ENCODE measurements at regions not wholly inside any gene's neighbourhood (a gene's known extent, or its start where the extent isn't known, plus 50 kb on each side); places are given as distances from the start of the nearest gene placed in this dataset.
"Not testable (repeated sequence)": the region's sequence is repeated elsewhere in the genome, so short reads cannot be mapped to it uniquely, and the experiment has no call there.

GRCh38 chr2:186159101-186159500, 327.0 kb upstream of the ZC3H15 start:
- Histone ChIP-seq H3K27ac (ENCODE audit: low read depth, low read length) (no peak overlapping the region), H3K9ac (ENCODE audit: low read length) (no peak overlapping the region), H3K4me3 (ENCODE audit: low read length) (no peak overlapping the region), H3K4me1 (ENCODE audit: control insufficient read depth, insufficient read depth, low read length) (no peaks in the 10 kb centered on the region), H3K36me3 (ENCODE audit: control insufficient read depth, insufficient read depth, low read length) (no peaks in the 10 kb centered on the region), H3K27me3 (ENCODE audit: control insufficient read depth, insufficient read depth, low read length) (no peaks in the 10 kb centered on the region)

- H3K9ac ChIP-seq (ENCODE audit: low read length) = no peak overlapping the region
Observed at GRCh38 chr2:186164325-186164724, 321.7 kb upstream of the ZC3H15 start.

DNA sequence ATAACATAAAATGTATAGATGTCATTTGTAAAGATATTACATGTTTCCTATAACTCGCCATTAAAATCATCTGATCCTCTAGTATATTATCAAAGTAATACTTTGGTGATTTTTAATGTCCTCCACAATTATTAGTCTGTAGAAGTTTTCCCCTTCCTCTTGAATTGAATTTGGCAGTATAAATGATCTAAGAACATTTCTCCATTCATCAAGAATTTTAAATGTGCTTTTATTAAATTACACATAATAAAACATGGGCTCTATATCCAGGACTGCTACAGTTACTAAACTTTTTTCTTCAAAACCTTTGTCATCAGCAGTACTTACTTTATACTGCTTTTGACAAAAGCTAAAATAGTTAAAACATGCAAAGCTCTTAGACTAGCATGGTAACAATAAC, 315.4 kb upstream of the ZC3H15 start:
- Histone ChIP-seq H3K4me3 (ENCODE audit: low read length) (no peak overlapping the region), H3K4me1 (ENCODE audit: control insufficient read depth, insufficient read depth, low read length) (no peaks in the 10 kb centered on the region)

More at GRCh38 chr2:186164325-186164724, 321.7 kb upstream of the ZC3H15 start:
- H3K27me3 ChIP-seq (ENCODE audit: control insufficient read depth, insufficient read depth, low read length) = no peaks in the 10 kb centered on the region
- H3K36me3 ChIP-seq (ENCODE audit: control insufficient read depth, insufficient read depth, low read length) = no peaks in the 10 kb centered on the region
- no peak overlapping the region for H3K4me3 ChIP-seq (ENCODE audit: low read length)
- H3K27ac ChIP-seq (ENCODE audit: low read depth, low read length) = no peak overlapping the region
- no peaks in the 10 kb centered on the region for H3K4me1 ChIP-seq (ENCODE audit: control insufficient read depth, insufficient read depth, low read length)

GRCh38 chr2:186181625-186182024, 304.4 kb upstream of the ZC3H15 start:
- no peak overlapping the region for H3K9ac ChIP-seq (ENCODE audit: low read length)
- no peak overlapping the region for H3K4me3 ChIP-seq (ENCODE audit: low read length)
- H3K27me3 ChIP-seq (ENCODE audit: control insufficient read depth, insufficient read depth, low read length) = no peaks in the 10 kb centered on the region
- no peak overlapping the region for H3K27ac ChIP-seq (ENCODE audit: low read depth, low read length)
- H3K36me3 ChIP-seq (ENCODE audit: control insufficient read depth, insufficient read depth, low read length) = no peaks in the 10 kb centered on the region
- H3K4me1 ChIP-seq (ENCODE audit: control insufficient read depth, insufficient read depth, low read length) = peaks cover 9% of the 10 kb centered on the region

More for the DNA sequence above, 315.4 kb upstream of the ZC3H15 start:
- H3K36me3 ChIP-seq (ENCODE audit: control insufficient read depth, insufficient read depth, low read length) = no peaks in the 10 kb centered on the region
- no peak overlapping the region for H3K9ac ChIP-seq (ENCODE audit: low read length)
- H3K27me3 ChIP-seq (ENCODE audit: control insufficient read depth, insufficient read depth, low read length) = no peaks in the 10 kb centered on the region
- H3K27ac ChIP-seq (ENCODE audit: low read depth, low read length) = no peak overlapping the region

- H3K36me3 ChIP-seq (ENCODE audit: control insufficient read depth, insufficient read depth, low read length); H3K27ac ChIP-seq (ENCODE audit: low read depth, low read length); H3K9ac ChIP-seq (ENCODE audit: low read length); H3K4me1 ChIP-seq (ENCODE audit: control insufficient read depth, insufficient read depth, low read length); H3K27me3 ChIP-seq (ENCODE audit: control insufficient read depth, insufficient read depth, low read length); H3K4me3 ChIP-seq (ENCODE audit: low read length): not testable (repeated sequence)
Observed at GRCh38 chr2:186182366-186182765, 303.7 kb upstream of the ZC3H15 start.

DNA sequence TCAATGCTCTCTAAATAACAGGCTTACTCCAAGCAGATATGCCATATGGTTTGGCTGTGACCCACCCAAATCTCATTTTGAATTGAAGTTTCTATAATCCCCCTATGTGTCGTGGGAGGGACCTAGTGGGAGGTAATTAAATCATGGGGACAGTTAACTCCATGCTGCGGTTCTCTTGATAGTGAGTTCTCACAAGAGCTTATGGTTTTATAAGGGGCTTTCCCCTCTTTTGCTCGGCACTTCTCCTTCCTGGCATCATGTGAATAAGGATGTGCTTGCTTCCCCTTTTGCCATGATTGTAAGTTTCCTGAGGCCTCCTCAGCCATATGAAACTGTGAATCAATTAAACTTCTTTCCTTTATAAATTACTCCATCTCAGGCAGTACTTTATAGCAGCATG, 302.7 kb upstream of the ZC3H15 start:
- no peaks in the 10 kb centered on the region for H3K36me3 ChIP-seq (ENCODE audit: control insufficient read depth, insufficient read depth, low read length)
- no peaks in the 10 kb centered on the region for H3K27me3 ChIP-seq (ENCODE audit: control insufficient read depth, insufficient read depth, low read length)
- no peak overlapping the region for H3K9ac ChIP-seq (ENCODE audit: low read length)
- H3K27ac ChIP-seq (ENCODE audit: low read depth, low read length) = no peak overlapping the region
- H3K4me1 ChIP-seq (ENCODE audit: control insufficient read depth, insufficient read depth, low read length) = peaks cover 9% of the 10 kb centered on the region
- H3K4me3 ChIP-seq (ENCODE audit: low read length) = no peak overlapping the region

DNA sequence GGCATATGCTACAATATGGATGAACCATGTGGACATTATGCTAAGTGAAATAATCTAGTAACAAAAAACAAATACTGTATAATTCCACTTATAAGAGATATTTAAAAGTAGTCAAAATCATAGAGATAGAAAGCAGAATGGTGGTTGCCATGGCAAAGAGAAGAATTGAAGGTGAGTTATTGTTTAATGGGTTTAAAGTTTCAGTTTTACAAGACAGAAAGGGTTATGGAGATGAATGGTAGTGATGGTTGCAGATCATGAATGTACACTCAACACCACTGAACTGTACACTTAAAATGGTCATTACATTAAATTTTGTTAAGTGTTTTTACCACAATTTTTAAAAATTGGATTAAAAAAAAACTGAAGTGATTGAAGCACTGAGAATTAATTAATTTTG, 298.2 kb upstream of the ZC3H15 start:
- H3K4me3 ChIP-seq (ENCODE audit: low read length) = no peak overlapping the region
- no peak overlapping the region for H3K27ac ChIP-seq (ENCODE audit: low read depth, low read length)
- H3K27me3 ChIP-seq (ENCODE audit: control insufficient read depth, insufficient read depth, low read length) = no peaks in the 10 kb centered on the region
- no peak overlapping the region for H3K9ac ChIP-seq (ENCODE audit: low read length)
- no peaks in the 10 kb centered on the region for H3K4me1 ChIP-seq (ENCODE audit: control insufficient read depth, insufficient read depth, low read length)
- H3K36me3 ChIP-seq (ENCODE audit: control insufficient read depth, insufficient read depth, low read length) = no peaks in the 10 kb centered on the region

GRCh38 chr2:186189816-186190215, 296.2 kb upstream of the ZC3H15 start:
- H3K27me3 ChIP-seq (ENCODE audit: control insufficient read depth, insufficient read depth, low read length) = no peaks in the 10 kb centered on the region
- no peaks in the 10 kb centered on the region for H3K36me3 ChIP-seq (ENCODE audit: control insufficient read depth, insufficient read depth, low read length)
- H3K9ac ChIP-seq (ENCODE audit: low read length) = no peak overlapping the region
- no peak overlapping the region for H3K27ac ChIP-seq (ENCODE audit: low read depth, low read length)
- no peak overlapping the region for H3K4me3 ChIP-seq (ENCODE audit: low read length)
- H3K4me1 ChIP-seq (ENCODE audit: control insufficient read depth, insufficient read depth, low read length) = no peaks in the 10 kb centered on the region

DNA sequence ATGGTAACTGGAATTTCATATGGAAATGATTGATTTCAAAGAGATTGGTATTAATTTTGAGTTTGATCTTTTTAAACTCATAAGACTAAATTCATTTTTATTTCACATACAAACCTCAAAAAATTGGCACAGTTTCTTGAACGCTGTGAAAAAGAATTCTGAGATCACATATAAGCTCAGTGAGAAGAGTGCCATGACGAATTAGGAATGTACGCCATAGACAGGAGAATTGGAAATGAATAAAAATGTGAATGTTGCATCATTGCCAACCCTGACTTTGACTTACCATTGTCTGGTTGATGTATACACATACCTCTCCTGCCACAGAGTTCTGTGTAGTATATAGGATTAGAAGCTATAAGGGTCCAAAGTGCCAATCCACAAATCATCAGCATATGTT, 290.4 kb upstream of the ZC3H15 start:
- Histone ChIP-seq H3K4me3 (ENCODE audit: low read length) (no peak overlapping the region), H3K4me1 (ENCODE audit: control insufficient read depth, insufficient read depth, low read length) (no peaks in the 10 kb centered on the region), H3K9ac (ENCODE audit: low read length) (no peak overlapping the region), H3K27me3 (ENCODE audit: control insufficient read depth, insufficient read depth, low read length) (no peaks in the 10 kb centered on the region), H3K36me3 (ENCODE audit: control insufficient read depth, insufficient read depth, low read length) (no peaks in the 10 kb centered on the region), H3K27ac (ENCODE audit: low read depth, low read length) (no peak overlapping the region)

DNA sequence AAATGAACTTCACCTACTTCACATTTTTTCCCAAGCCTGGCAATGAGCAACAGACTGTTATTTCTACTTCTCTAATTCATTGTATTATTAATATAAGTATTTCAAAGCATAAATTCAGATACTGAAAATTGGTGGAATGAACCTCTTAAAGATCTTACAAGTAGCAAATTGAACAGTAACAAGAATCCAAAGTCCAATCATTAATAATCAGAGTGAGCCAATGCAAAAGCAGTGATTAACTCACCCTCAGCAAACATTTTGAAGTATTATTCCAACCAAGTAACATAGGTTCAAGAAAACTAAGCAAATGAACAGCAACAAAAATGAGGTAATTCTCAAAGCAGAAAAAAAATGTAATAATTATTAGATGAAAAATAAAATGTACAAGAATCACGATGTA, 288.1 kb upstream of the ZC3H15 start:
- no peaks in the 10 kb centered on the region for H3K27me3 ChIP-seq (ENCODE audit: control insufficient read depth, insufficient read depth, low read length)
- no peak overlapping the region for H3K9ac ChIP-seq (ENCODE audit: low read length)
- H3K27ac ChIP-seq (ENCODE audit: low read depth, low read length) = no peak overlapping the region
- no peaks in the 10 kb centered on the region for H3K4me1 ChIP-seq (ENCODE audit: control insufficient read depth, insufficient read depth, low read length)
- H3K4me3 ChIP-seq (ENCODE audit: low read length) = no peak overlapping the region
- H3K36me3 ChIP-seq (ENCODE audit: control insufficient read depth, insufficient read depth, low read length) = no peaks in the 10 kb centered on the region

DNA sequence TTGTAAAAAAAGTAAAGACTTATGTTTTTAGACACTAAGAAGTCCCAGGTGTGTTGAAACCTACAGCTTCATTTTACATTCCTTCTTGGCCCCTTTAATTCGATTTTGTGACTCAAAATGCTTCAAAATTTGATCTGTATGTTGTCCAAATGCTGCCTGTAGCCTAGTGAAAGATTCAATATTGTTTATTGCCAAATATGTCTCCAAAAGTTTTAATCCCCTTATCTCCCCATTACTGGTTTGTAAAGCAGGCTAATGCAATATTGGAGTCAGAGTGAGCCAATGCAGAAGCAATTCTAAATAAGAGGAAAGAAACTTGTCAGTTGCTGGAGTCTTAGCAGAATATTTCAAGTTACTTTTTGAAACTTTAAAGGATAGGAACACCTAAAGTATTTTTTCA, 287.0 kb upstream of the ZC3H15 start:
- Histone ChIP-seq H3K4me1 (ENCODE audit: control insufficient read depth, insufficient read depth, low read length) (no peaks in the 10 kb centered on the region), H3K4me3 (ENCODE audit: low read length) (no peak overlapping the region), H3K9ac (ENCODE audit: low read length) (no peak overlapping the region), H3K36me3 (ENCODE audit: control insufficient read depth, insufficient read depth, low read length) (no peaks in the 10 kb centered on the region), H3K27me3 (ENCODE audit: control insufficient read depth, insufficient read depth, low read length) (no peaks in the 10 kb centered on the region), H3K27ac (ENCODE audit: low read depth, low read length) (no peak overlapping the region)

DNA sequence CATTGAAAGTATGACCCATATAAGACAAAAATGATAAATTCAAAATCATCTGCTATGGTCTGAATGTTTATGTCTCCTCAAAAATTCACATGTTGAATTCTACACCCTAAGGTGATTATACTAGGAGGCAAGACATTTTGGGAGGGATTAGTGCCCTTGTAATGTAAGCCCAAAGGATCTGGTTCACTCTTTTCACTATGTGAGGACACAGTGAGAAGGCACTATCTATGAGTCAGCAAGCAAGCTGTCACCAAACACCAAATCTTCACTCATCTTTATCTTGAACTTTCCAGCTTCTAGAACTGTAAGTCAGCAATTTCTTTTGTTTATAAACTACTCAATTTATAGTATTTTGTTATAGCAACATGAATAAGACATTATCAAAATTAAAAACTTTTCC, 284.7 kb upstream of the ZC3H15 start:
- Histone ChIP-seq H3K27me3 (ENCODE audit: control insufficient read depth, insufficient read depth, low read length) (no peaks in the 10 kb centered on the region), H3K36me3 (ENCODE audit: control insufficient read depth, insufficient read depth, low read length) (no peaks in the 10 kb centered on the region), H3K4me1 (ENCODE audit: control insufficient read depth, insufficient read depth, low read length) (no peaks in the 10 kb centered on the region), H3K27ac (ENCODE audit: low read depth, low read length) (no peak overlapping the region), H3K9ac (ENCODE audit: low read length) (no peak overlapping the region), H3K4me3 (ENCODE audit: low read length) (no peak overlapping the region)

- H3K36me3 ChIP-seq (ENCODE audit: control insufficient read depth, insufficient read depth, low read length) = no peaks in the 10 kb centered on the region
- no peak overlapping the region for H3K9ac ChIP-seq (ENCODE audit: low read length)
- no peaks in the 10 kb centered on the region for H3K27me3 ChIP-seq (ENCODE audit: control insufficient read depth, insufficient read depth, low read length)
Observed at GRCh38 chr2:186205254-186205911, 280.7 kb upstream of the ZC3H15 start.

More at GRCh38 chr2:186205254-186205911, 280.7 kb upstream of the ZC3H15 start:
- Histone ChIP-seq H3K27ac (ENCODE audit: low read depth, low read length) (no peak overlapping the region), H3K4me3 (ENCODE audit: low read length) (no peak overlapping the region), H3K4me1 (ENCODE audit: control insufficient read depth, insufficient read depth, low read length) (no peaks in the 10 kb centered on the region)

Measured in rectal smooth muscle tissue (tissue), 1 donor.